ENCODE measurements at regions not wholly inside any gene's neighbourhood (a gene's known extent, or its start where the extent isn't known, plus 50 kb on each side); places are given as distances from the start of the nearest gene placed in this dataset.

DNA sequence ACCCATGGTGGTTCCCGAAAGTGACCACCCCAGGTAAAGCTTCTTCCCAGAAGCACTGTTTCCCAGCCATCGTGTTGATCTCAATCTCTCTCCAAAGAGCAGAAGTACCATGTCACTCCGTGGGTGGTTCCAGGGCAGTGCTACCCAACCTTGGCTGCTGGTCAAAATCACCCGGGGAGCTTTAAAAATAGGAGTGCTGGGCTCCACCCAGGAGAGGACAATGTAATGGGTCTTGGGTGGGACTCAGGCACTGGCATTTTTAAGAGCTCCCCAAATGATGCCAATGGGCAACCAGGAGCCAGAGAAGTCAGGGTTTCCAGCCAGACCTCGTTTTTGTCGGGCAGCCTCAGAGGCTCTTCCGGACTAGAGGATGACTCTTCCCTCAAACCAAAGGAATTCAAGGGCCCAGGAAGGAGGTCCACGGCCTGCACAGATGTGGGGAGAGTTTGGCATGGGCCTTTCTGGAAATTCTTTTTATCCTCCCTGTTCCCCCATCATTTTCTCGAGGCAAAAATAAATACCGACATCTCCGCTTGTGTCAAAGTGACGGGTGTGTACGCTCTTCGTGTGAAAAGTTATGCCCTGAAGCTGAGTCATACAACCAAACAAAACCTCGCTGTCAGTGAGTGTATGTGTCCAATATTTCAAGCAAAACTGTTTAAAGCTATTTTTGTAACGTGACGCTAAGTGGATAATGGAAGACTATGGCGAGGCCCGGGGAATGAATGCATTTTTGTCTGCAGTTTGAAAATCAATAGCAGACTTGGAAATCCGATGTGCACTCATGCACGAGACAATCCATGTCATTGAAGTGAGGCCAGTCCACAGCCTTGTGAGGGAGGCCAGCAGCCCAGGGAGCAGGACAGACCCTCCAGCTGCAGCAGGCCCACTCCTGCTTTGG lies 364.1 kb downstream of the FOXL1 start:
- Histone ChIP-seq H3K4me1 (no peaks in the 10 kb centered on the region), H3K36me3 (no peaks in the 10 kb centered on the region), H3K27ac (no peak overlapping the region), H3K4me3 (no peak overlapping the region), H3K27me3 (peaks cover 0 to 5% of the 10 kb centered on the region in 2 donors), H3K9me3 (peaks cover 0 to 10% of the 10 kb centered on the region in 2 donors)
- no peak for DNase-seq (ENCODE audit: low spot score in 2 of 2)
- intact Hi-C loops (cut with DNase I; ENCODE audit: low total_unique reads) = no loop called here
- no peak for TF ChIP-seq POLR2A (IDR thresholded peaks at IDR 0.05)
- TF ChIP-seq, protein P1, sequence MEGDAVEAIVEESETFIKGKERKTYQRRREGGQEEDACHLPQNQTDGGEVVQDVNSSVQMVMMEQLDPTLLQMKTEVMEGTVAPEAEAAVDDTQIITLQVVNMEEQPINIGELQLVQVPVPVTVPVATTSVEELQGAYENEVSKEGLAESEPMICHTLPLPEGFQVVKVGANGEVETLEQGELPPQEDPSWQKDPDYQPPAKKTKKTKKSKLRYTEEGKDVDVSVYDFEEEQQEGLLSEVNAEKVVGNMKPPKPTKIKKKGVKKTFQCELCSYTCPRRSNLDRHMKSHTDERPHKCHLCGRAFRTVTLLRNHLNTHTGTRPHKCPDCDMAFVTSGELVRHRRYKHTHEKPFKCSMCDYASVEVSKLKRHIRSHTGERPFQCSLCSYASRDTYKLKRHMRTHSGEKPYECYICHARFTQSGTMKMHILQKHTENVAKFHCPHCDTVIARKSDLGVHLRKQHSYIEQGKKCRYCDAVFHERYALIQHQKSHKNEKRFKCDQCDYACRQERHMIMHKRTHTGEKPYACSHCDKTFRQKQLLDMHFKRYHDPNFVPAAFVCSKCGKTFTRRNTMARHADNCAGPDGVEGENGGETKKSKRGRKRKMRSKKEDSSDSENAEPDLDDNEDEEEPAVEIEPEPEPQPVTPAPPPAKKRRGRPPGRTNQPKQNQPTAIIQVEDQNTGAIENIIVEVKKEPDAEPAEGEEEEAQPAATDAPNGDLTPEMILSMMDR (IDR thresholded peaks at IDR 0.05) = no peak
- TF ChIP-seq POLR2AphosphoS5 (IDR thresholded peaks at IDR 0.05) = no peak

DNA sequence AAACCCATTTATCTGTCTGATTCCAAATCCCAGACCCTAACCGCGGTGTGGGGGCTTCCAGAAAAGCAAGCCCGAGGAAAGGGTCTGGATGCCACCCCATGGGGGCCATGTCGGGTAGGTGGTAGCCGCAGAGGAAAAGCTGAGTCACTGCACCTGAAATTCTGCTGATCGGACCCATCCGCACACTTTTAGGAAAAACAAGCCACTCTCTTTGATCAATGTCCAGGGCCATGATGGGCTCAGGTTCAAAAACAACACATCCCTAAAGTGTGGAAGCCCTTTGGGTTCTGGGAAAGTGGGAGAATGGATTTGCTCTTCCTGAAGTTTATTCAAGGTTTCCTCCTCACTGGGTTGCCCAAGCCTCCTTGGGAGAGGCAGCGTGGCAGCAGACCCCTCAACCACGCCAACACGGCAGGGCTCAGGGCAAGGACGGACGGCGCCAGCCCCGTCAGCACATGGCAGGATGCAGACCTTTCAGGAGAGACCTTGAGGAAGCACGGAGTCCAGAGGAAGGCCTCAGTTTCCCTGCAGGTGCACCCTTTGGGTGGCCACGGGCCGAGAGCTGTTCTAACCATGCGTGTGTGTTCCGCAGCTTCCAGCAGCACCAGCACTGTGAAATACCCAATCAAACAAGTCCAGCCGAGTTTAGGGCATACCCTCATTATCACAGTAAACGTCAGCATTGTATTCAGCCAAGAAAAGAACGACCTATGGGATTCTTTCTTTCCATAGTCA lies 367.0 kb downstream of the FOXL1 start:
- intact Hi-C loops (cut with DNase I; ENCODE audit: low total_unique reads) = no loop called here
- DNase-seq (ENCODE audit: low spot score in 2 of 2) = no peak
- Histone ChIP-seq H3K27me3 (peaks cover 0 to 5% of the 10 kb centered on the region in 2 donors), H3K4me3 (no peak overlapping the region), H3K4me1 (no peaks in the 10 kb centered on the region), H3K27ac (no peak overlapping the region), H3K36me3 (no peaks in the 10 kb centered on the region), H3K9me3 (no peaks in the 10 kb centered on the region)
- TF ChIP-seq, protein P1 (IDR thresholded peaks at IDR 0.05) = no peak
- TF ChIP-seq POLR2A (IDR thresholded peaks at IDR 0.05) (no peak), POLR2AphosphoS5 (IDR thresholded peaks at IDR 0.05) (no peak)

DNA sequence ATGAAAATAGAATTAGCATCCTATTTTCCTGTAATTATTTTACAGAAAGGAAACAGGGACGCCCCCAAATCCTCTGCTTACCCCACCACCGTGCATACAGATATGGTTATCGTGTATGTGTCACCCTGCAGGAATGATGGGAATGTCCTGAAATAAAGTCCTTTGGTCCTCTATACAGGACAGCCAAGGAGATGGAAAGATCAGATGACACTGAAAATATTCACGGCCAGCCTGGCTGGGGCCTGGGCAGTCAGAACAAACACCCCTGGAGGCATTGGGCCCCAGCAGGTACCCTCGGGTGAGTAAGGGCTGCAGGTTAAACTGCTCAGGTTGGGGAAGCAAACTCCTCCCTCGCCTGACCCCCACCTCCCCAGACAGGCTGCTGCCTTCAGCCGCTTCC lies 368.0 kb downstream of the FOXL1 start:
- Histone ChIP-seq H3K4me1 (no peaks in the 10 kb centered on the region), H3K4me3 (no peak overlapping the region), H3K9me3 (no peaks in the 10 kb centered on the region), H3K27ac (no peak overlapping the region), H3K36me3 (no peaks in the 10 kb centered on the region), H3K27me3 (peaks cover 0 to 5% of the 10 kb centered on the region in 2 donors)
- intact Hi-C loops (cut with DNase I; ENCODE audit: low total_unique reads) = no loop called here
- TF ChIP-seq, protein P1 (IDR thresholded peaks at IDR 0.05) = no peak
- TF ChIP-seq POLR2A (IDR thresholded peaks at IDR 0.05) (no peak), POLR2AphosphoS5 (IDR thresholded peaks at IDR 0.05) (no peak)
- DNase-seq (ENCODE audit: low spot score in 2 of 2) = no peak

DNA sequence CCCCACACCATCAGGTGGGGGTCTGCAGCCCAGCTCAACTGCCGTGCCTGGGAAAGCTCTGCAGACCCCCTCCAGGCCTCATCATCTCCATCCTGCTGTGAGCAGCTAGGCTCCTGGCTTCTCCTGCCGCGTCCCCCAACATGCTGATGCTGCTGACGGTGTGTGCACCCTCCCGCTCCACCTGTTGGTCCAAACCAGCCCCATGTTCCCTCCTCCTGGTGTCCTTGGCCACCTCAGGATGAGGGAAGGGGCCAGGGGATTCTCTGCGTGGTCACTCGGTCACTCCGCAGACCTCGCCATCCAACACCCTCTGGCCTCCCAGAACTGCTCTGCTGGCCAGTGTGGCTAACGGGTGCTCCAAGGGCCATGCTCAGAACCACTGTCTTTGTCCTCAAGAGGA lies 368.6 kb downstream of the FOXL1 start:
- no peaks in the 10 kb centered on the region for H3K9me3 ChIP-seq
- H3K27me3 ChIP-seq = peaks cover 0 to 5% of the 10 kb centered on the region in 2 donors
- DNase-seq (ENCODE audit: low spot score in 2 of 2) = no peak
- H3K4me1 ChIP-seq = no peaks in the 10 kb centered on the region
- H3K27ac ChIP-seq = no peak overlapping the region
- no peaks in the 10 kb centered on the region for H3K36me3 ChIP-seq
- TF ChIP-seq, protein P1 (IDR thresholded peaks at IDR 0.05) = no peak
- TF ChIP-seq POLR2A (IDR thresholded peaks at IDR 0.05) (no peak), POLR2AphosphoS5 (IDR thresholded peaks at IDR 0.05) (no peak)
- no peak overlapping the region for H3K4me3 ChIP-seq
- intact Hi-C loops (cut with DNase I; ENCODE audit: low total_unique reads) = no loop called here

DNA sequence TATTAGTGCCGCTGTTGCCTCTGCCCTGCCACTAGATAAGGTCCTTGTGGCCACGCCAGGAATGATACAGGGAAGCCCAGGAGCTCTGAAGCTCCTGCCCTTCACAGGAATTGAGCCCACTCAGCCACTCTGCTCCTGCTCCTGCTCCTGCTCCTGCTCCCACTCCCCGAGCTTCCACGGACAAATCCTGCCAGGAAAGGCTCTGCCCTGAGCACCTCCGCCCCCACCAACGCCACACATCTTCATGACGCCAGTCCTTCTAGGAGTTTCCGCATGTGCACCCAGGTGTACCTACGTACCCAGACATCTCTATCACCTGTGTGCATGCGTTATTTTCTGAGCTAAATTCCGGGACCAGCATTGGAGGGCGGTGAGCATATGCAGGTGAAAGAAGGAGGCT lies 369.1 kb downstream of the C16orf95 start:
- no peaks in the 10 kb centered on the region for H3K4me1 ChIP-seq
- no peaks in the 10 kb centered on the region for H3K36me3 ChIP-seq
- intact Hi-C loops (cut with DNase I; ENCODE audit: low total_unique reads) = no loop called here
- H3K27me3 ChIP-seq = peaks cover 0 to 5% of the 10 kb centered on the region in 2 donors
- TF ChIP-seq POLR2AphosphoS5 (IDR thresholded peaks at IDR 0.05) = no peak
- no peak for TF ChIP-seq POLR2A (IDR thresholded peaks at IDR 0.05)
- TF ChIP-seq, protein P1 (IDR thresholded peaks at IDR 0.05) = no peak
- H3K27ac ChIP-seq = no peak overlapping the region
- DNase-seq (ENCODE audit: low spot score in 2 of 2) = no peak
- no peak overlapping the region for H3K4me3 ChIP-seq
- no peaks in the 10 kb centered on the region for H3K9me3 ChIP-seq
